ENCODE measurements at regions not wholly inside any gene's neighbourhood (a gene's known extent, or its start where the extent isn't known, plus 50 kb on each side); places are given as distances from the start of the nearest gene placed in this dataset.
"Not testable (repeated sequence)": the region's sequence is repeated elsewhere in the genome, so short reads cannot be mapped to it uniquely, and the experiment has no call there.

GRCh38 chr2:198277181-198277580 lies 472.8 kb downstream of the PLCL1 start:
- DNase-seq: no peak

- DNase-seq: no peak
Measured at GRCh38 chr2:198273660-198274059, 469.3 kb downstream of the PLCL1 start.

GRCh38 chr2:198270157-198270556 lies 465.8 kb downstream of the PLCL1 start:
- not testable (repeated sequence) for DNase-seq

GRCh38 chr2:198268519-198268918 lies 464.1 kb downstream of the PLCL1 start:
- no peak for DNase-seq

- no peak for DNase-seq
Measured at GRCh38 chr2:198259496-198259895, 455.1 kb downstream of the PLCL1 start.

GRCh38 chr2:198254536-198255090 lies 450.2 kb downstream of the PLCL1 start:
- no peak for DNase-seq

GRCh38 chr2:198253995-198254394 lies 449.6 kb downstream of the PLCL1 start:
- no peak for DNase-seq

- DNase-seq: no peak
Measured at GRCh38 chr2:198252472-198252871, 448.1 kb downstream of the PLCL1 start.

GRCh38 chr2:198242093-198242492 lies 437.7 kb downstream of the PLCL1 start:
- no peak for DNase-seq

GRCh38 chr2:198238429-198238828 lies 434.0 kb downstream of the PLCL1 start:
- DNase-seq: no peak

- no peak for DNase-seq
Measured at GRCh38 chr2:198236338-198236737, 431.9 kb downstream of the PLCL1 start.

- DNase-seq: no peak
Measured at GRCh38 chr2:198232281-198232680, 427.9 kb downstream of the PLCL1 start.

GRCh38 chr2:198231562-198231961 lies 427.2 kb downstream of the PLCL1 start:
- DNase-seq: no peak

- no peak for DNase-seq
Measured at GRCh38 chr2:198220763-198221610, 416.6 kb downstream of the PLCL1 start.

- no peak for DNase-seq
Measured at GRCh38 chr2:198219292-198219691, 414.9 kb downstream of the PLCL1 start.

- DNase-seq: no peak
Measured at GRCh38 chr2:198214114-198214596, 409.8 kb downstream of the PLCL1 start.

GRCh38 chr2:198213253-198213652 lies 408.9 kb downstream of the PLCL1 start:
- DNase-seq: no peak

- no peak for DNase-seq
Measured at GRCh38 chr2:198211706-198212105, 407.3 kb downstream of the PLCL1 start.

- no peak for DNase-seq
Measured at GRCh38 chr2:198203336-198204069, 399.1 kb downstream of the PLCL1 start.
